NCI-H526 treated with DMSO at 0.1 percent for 48 hours (cell line): ENCODE measurements at regions not wholly inside any gene's neighbourhood (a gene's known extent, or its start where the extent isn't known, plus 50 kb on each side); places are given as distances from the start of the nearest gene placed in this dataset.
"Not testable (repeated sequence)": the region's sequence is repeated elsewhere in the genome, so short reads cannot be mapped to it uniquely, and the experiment has no call there.

Source experiments
- DNase-seq: peaks from one replicate; lab custom pipeline; 2025; lab: John Stamatoyannopoulos, UW

- DNase-seq, result no peak
Measured at GRCh38 chr11:12585861-12586260, 88.4 kb upstream of the TEAD1 start.

GRCh38 chr11:12587333-12587991, 86.8 kb upstream of the TEAD1 start:
- no peak for DNase-seq

GRCh38 chr11:12591706-12592105, 82.5 kb upstream of the TEAD1 start:
- no peak for DNase-seq

- no peak for DNase-seq
Measured at GRCh38 chr11:12592283-12592682, 81.9 kb upstream of the TEAD1 start.

GRCh38 chr11:12595089-12595847, 79.0 kb upstream of the TEAD1 start:
- not testable (repeated sequence) for DNase-seq

- no peak for DNase-seq
Measured at GRCh38 chr11:12598330-12599256, 75.6 kb upstream of the TEAD1 start.

- peak; percentile 47 for DNase-seq
Measured at GRCh38 chr11:12599408-12600143, 74.6 kb upstream of the TEAD1 start.

GRCh38 chr11:12600829-12601228, 73.4 kb upstream of the TEAD1 start:
- DNase-seq, result no peak

GRCh38 chr11:12602421-12602820, 71.8 kb upstream of the TEAD1 start:
- no peak for DNase-seq

GRCh38 chr11:12603143-12604088, 70.8 kb upstream of the TEAD1 start:
- no peak for DNase-seq

- DNase-seq, result no peak
Measured at GRCh38 chr11:12604557-12605153, 69.6 kb upstream of the TEAD1 start.

- no peak for DNase-seq
Measured at GRCh38 chr11:12606597-12606996, 67.6 kb upstream of the TEAD1 start.

GRCh38 chr11:12608678-12609077, 65.5 kb upstream of the TEAD1 start:
- not testable (repeated sequence) for DNase-seq

- DNase-seq, result no peak
Measured at GRCh38 chr11:12611352-12611751, 62.9 kb upstream of the TEAD1 start.

- DNase-seq, result no peak
Measured at GRCh38 chr11:12617632-12618031, 56.6 kb upstream of the TEAD1 start.

- no peak for DNase-seq
Measured at GRCh38 chr11:12618743-12619540, 55.3 kb upstream of the TEAD1 start.

- DNase-seq, result no peak
Measured at GRCh38 chr11:12623869-12624268, 50.4 kb upstream of the TEAD1 start.
